NCI-H748 (cell line): ENCODE measurements at regions not wholly inside any gene's neighbourhood (a gene's known extent, or its start where the extent isn't known, plus 50 kb on each side); places are given as distances from the start of the nearest gene placed in this dataset.
A peak's percentile ranks its signal among the peaks of the same experiment; 100 is the strongest.

Experiments
- DNase-seq: peaks from one replicate; lab custom pipeline; 2025; ENCODE audit not compliant: unreplicated experiment; lab: John Stamatoyannopoulos, UW

GRCh38 chr6:165729307-165729936 is 66.4 kb upstream of the PDE10A start:
- DNase-seq: peak; percentile 19

- DNase-seq: no peak
These were observed 65.2 kb upstream of the PDE10A start for GRCh38 chr6:165728216-165728615.

GRCh38 chr6:165726965-165727381 is 63.9 kb upstream of the PDE10A start:
- no peak for DNase-seq

GRCh38 chr6:165726290-165726875 is 63.3 kb upstream of the PDE10A start:
- no peak for DNase-seq

GRCh38 chr6:165725201-165725600 is 62.2 kb upstream of the PDE10A start:
- DNase-seq: no peak

- DNase-seq: no peak
These were observed 60.3 kb upstream of the PDE10A start for GRCh38 chr6:165723326-165723725.

- no peak for DNase-seq
These were observed 59.0 kb upstream of the PDE10A start for GRCh38 chr6:165722022-165722421.

- no peak for DNase-seq
These were observed 58.3 kb upstream of the PDE10A start for GRCh38 chr6:165721356-165721755.

GRCh38 chr6:165718491-165718891 is 55.5 kb upstream of the PDE10A start:
- no peak for DNase-seq

GRCh38 chr6:165717732-165718465 is 54.9 kb upstream of the PDE10A start:
- no peak for DNase-seq

GRCh38 chr6:165716886-165717285 is 53.8 kb upstream of the PDE10A start:
- no peak for DNase-seq

GRCh38 chr6:165715428-165715827 is 52.4 kb upstream of the PDE10A start:
- no peak for DNase-seq

GRCh38 chr6:165714907-165715306 is 51.9 kb upstream of the PDE10A start:
- no peak for DNase-seq

GRCh38 chr6:165713845-165714466 is 50.9 kb upstream of the PDE10A start:
- no peak for DNase-seq
